Breast epithelium (tissue), 4 donors: ENCODE measurements at regions not wholly inside any gene's neighbourhood (a gene's known extent, or its start where the extent isn't known, plus 50 kb on each side); places are given as distances from the start of the nearest gene placed in this dataset.

Source experiments
- DNase-seq, 2 donors: peaks; one replicate each; pipeline ENCODE4 v3.0.0-alpha.2; 2019; ENCODE audit warnings: low spot score in 2 of 2
- H3K27ac ChIP-seq, 2 donors: fragments of 200-600 bp; sonication (generic) in 1 of 2; one replicate each; pipeline ENCODE4 v1.5.1; 2016 to 2019; ENCODE audit warnings: mild to moderate bottlenecking in 1 of 2
- H3K27me3 ChIP-seq, 2 donors: fragments of 200-600 bp; sonication (generic) in 1 of 2; one replicate each; pipeline versions ENCODE4 v1.5.1 to v1.6.0; 2017 to 2019; ENCODE audit warnings: control low read depth in 1 of 2, mild to moderate bottlenecking in 1 of 2
- H3K36me3 ChIP-seq: fragments of 200-600 bp; one replicate; pipeline ENCODE4 v1.5.1; 2019
- H3K4me1 ChIP-seq, 2 donors: fragments of 200-600 bp; sonication (generic); one replicate each; pipeline ENCODE4 v1.5.1; 2016 to 2019; ENCODE audit warnings: control low read depth in 1 of 2
- H3K4me3 ChIP-seq, 3 donors: fragments of 200-600 bp; sonication (generic); 1 replicate in 2 of 3; 2 replicates in 1 of 3; pipeline ENCODE4 v1.5.1; 2016 to 2019; ENCODE audit warnings: mild to moderate bottlenecking in 3 of 3, moderate library complexity in 2 of 3
- H3K9me3 ChIP-seq, 2 donors: fragments of 200-600 bp; sonication (generic) in 1 of 2; one replicate each; pipeline ENCODE4 v1.5.1; 2016 to 2019; ENCODE audit warnings: control low read depth in 1 of 2
- POLR2A ChIP-seq: fragments of 450-650 bp; IDR thresholded peaks from one replicate; pipeline ENCODE4 v1.6.1; 2016; ENCODE audit warnings: antibody characterized with exemption, mild to moderate bottlenecking, moderate library complexity
- POLR2AphosphoS5 ChIP-seq, 3 donors: sonication (generic); formaldehyde crosslinking; IDR thresholded peaks; one replicate each; pipeline ENCODE4 v1.6.1; 2017; ENCODE audit warnings: antibody characterized with exemption in 3 of 3
- intact Hi-C: fragments of 100-400 bp; cut with DNase I; formaldehyde crosslinking; loops from one replicate; pipeline ENCODE4 v1.15.1; 2023; ENCODE audit warnings: low total_unique reads
- TF ChIP-seq, protein P1 (sequence below), 3 donors: fragments of 450-650 bp; IDR thresholded peaks; one replicate each; pipeline ENCODE4 v1.5.1; 2016 to 2017; ENCODE audit warnings: antibody characterized with exemption in 3 of 3, mild to moderate bottlenecking in 3 of 3, moderate library complexity in 3 of 3

GRCh38 chr11:109077291-109077920 is 344.6 kb upstream of the C11orf87 start:
- H3K4me1 ChIP-seq, result no peaks in the 10 kb centered on the region
- no peaks in the 10 kb centered on the region for H3K9me3 ChIP-seq
- no peaks in the 10 kb centered on the region for H3K27me3 ChIP-seq
- no peak overlapping the region for H3K27ac ChIP-seq
- intact Hi-C loops, result no loop called here
- no peaks in the 10 kb centered on the region for H3K36me3 ChIP-seq
- no peak overlapping the region for H3K4me3 ChIP-seq
- DNase-seq, result no peak
- TF ChIP-seq, protein P1, sequence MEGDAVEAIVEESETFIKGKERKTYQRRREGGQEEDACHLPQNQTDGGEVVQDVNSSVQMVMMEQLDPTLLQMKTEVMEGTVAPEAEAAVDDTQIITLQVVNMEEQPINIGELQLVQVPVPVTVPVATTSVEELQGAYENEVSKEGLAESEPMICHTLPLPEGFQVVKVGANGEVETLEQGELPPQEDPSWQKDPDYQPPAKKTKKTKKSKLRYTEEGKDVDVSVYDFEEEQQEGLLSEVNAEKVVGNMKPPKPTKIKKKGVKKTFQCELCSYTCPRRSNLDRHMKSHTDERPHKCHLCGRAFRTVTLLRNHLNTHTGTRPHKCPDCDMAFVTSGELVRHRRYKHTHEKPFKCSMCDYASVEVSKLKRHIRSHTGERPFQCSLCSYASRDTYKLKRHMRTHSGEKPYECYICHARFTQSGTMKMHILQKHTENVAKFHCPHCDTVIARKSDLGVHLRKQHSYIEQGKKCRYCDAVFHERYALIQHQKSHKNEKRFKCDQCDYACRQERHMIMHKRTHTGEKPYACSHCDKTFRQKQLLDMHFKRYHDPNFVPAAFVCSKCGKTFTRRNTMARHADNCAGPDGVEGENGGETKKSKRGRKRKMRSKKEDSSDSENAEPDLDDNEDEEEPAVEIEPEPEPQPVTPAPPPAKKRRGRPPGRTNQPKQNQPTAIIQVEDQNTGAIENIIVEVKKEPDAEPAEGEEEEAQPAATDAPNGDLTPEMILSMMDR (IDR thresholded peaks at IDR 0.05), result no peak
- TF ChIP-seq POLR2A (no peak), POLR2AphosphoS5 (IDR thresholded peaks at IDR 0.05) (no peak)

DNA sequence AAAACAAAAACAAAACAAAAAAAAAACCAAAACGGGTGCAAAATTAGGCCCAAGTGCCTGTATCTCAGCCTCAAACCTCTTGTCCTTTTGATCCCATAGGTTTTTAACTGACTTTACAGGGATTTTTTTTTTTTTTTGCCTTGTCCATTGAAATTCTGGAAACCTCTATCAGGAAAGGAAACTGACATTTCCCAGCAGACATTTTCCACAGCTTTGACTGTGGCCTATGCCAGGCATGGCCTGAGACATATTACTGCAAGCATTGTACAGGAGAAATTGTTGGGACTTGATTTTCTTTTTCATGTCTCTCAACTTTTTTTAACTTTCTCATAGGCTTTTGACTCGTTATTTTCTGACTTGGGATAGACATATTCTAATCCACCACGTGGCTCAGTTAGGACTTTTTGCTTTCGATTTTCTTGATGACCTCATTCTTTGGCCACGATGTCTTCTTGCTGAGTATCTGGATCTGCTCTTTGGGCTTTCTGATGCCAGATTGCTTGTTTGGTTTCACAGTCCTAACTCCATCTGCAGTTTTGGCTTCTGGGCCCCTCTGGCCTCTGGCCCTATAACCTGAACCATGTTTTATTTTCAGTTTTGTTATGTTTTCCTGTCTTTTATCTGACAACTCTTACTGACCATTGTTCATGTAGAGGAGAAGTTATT is 336.1 kb upstream of the C11orf87 start:
- Histone ChIP-seq H3K27ac (no peak overlapping the region), H3K36me3 (no peaks in the 10 kb centered on the region), H3K4me3 (no peak overlapping the region), H3K4me1 (no peaks in the 10 kb centered on the region), H3K9me3 (peaks cover 0 to 4% of the 10 kb centered on the region in 2 donors), H3K27me3 (no peaks in the 10 kb centered on the region)
- TF ChIP-seq, protein P1 (IDR thresholded peaks at IDR 0.05), result no peak
- TF ChIP-seq POLR2AphosphoS5 (IDR thresholded peaks at IDR 0.05), result no peak
- no peak for TF ChIP-seq POLR2A
- intact Hi-C loops, result no loop called here
- DNase-seq, result no peak

DNA sequence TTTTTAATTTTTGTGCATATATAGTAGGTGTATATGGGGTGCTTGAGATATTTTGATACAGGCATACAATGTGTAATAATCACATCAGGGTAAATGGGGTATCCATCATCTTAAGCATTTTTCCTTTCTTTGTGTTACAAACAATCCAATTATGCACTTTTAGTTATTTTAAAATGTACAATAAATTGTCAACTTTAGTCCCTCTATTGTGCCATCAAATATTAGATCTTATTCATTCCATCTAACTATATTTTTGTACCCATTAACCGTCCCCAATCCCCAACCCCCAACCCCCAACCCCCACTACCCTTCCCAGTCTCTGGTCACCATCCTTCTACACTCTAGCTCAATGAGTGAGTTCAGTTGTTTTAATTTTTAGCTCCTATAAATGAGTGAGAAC is 335.1 kb upstream of the C11orf87 start:
- no peak overlapping the region for H3K27ac ChIP-seq
- TF ChIP-seq POLR2AphosphoS5 (IDR thresholded peaks at IDR 0.05) (no peak), POLR2A (no peak)
- TF ChIP-seq, protein P1 (IDR thresholded peaks at IDR 0.05), result no peak
- no peaks in the 10 kb centered on the region for H3K4me1 ChIP-seq
- H3K9me3 ChIP-seq, result peaks cover 0 to 4% of the 10 kb centered on the region in 2 donors
- no peaks in the 10 kb centered on the region for H3K36me3 ChIP-seq
- DNase-seq, result no peak
- no peaks in the 10 kb centered on the region for H3K27me3 ChIP-seq
- H3K4me3 ChIP-seq, result no peak overlapping the region
- intact Hi-C loops, result no loop called here

DNA sequence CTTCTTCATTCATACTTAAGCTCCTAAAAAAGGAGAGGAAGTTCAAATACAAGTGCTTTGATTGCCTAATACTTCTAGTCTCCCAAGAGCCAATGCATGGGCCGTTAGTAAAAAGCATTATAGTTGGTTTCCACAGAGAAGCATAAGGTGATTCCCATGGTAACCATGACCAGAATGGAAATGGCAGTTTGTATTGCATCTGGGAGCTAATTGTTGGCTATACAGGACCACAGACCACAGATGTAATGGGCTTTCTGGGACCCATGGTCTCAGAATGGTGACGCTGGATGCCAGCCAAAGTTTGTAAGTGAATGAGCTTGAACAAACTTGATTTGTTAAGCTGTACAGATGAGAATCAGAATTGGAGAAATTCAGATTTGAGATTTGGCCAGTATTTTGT is 333.9 kb upstream of the C11orf87 start:
- TF ChIP-seq, protein P1 (IDR thresholded peaks at IDR 0.05), result no peak
- TF ChIP-seq POLR2AphosphoS5 (IDR thresholded peaks at IDR 0.05) (no peak), POLR2A (no peak)
- peaks cover 0 to 4% of the 10 kb centered on the region in 2 donors for H3K9me3 ChIP-seq
- H3K36me3 ChIP-seq, result no peaks in the 10 kb centered on the region
- H3K4me3 ChIP-seq, result no peak overlapping the region
- intact Hi-C loops, result no loop called here
- H3K27me3 ChIP-seq, result no peaks in the 10 kb centered on the region
- H3K4me1 ChIP-seq, result no peaks in the 10 kb centered on the region
- no peak overlapping the region for H3K27ac ChIP-seq
- no peak for DNase-seq

- TF ChIP-seq, protein P1 (IDR thresholded peaks at IDR 0.05), result no peak
- TF ChIP-seq POLR2A (no peak), POLR2AphosphoS5 (IDR thresholded peaks at IDR 0.05) (no peak)
- Histone ChIP-seq H3K27ac (no peak overlapping the region), H3K27me3 (no peaks in the 10 kb centered on the region), H3K4me3 (no peak overlapping the region), H3K4me1 (no peaks in the 10 kb centered on the region), H3K36me3 (no peaks in the 10 kb centered on the region), H3K9me3 (no peaks in the 10 kb centered on the region)
- no peak for DNase-seq
- intact Hi-C loops, result no loop called here
Measured at GRCh38 chr11:109089144-109089543, 332.8 kb upstream of the C11orf87 start.
